ENCODE measurements at regions not wholly inside any gene's neighbourhood (a gene's known extent, or its start where the extent isn't known, plus 50 kb on each side); places are given as distances from the start of the nearest gene placed in this dataset.

GRCh38 chr6:134103006-134103405 is 50.6 kb upstream of the SLC2A12 start:
- H3K9me2 ChIP-seq (replicated peaks; ENCODE audit: insufficient read depth, low read length), result no peaks in the 10 kb centered on the region
- H3K79me2 ChIP-seq (ENCODE audit: low read length), result no peaks in the 10 kb centered on the region
- H3K4me1 ChIP-seq (ENCODE audit: low read length), result no peaks in the 10 kb centered on the region
- no peak overlapping the region for H3K4me2 ChIP-seq (ENCODE audit: low read depth, low read length, poor library complexity, severe bottlenecking)
- no peak for DNase-seq
- no peaks in the 10 kb centered on the region for H3K9me3 ChIP-seq (ENCODE audit: low read length)
- no peaks in the 10 kb centered on the region for H3K27me3 ChIP-seq (ENCODE audit: low read length)
- H3K27ac ChIP-seq (ENCODE audit: low read length), result no peak overlapping the region
- H4K20me1 ChIP-seq (ENCODE audit: insufficient read depth, low read depth, low read length), result no peaks in the 10 kb centered on the region
- no peak overlapping the region for H3K4me3 ChIP-seq (ENCODE audit: low read length)
- no peaks in the 10 kb centered on the region for H3K36me3 ChIP-seq (ENCODE audit: insufficient read depth, low read length)
- no peak overlapping the region for H2AFZ ChIP-seq (ENCODE audit: low read length)
- H3K9ac ChIP-seq (ENCODE audit: low read length), result no peak overlapping the region

Data from Karpas-422 (cell line).